Trophoblast cell (in vitro differentiated cells and primary cell): ENCODE measurements at regions not wholly inside any gene's neighbourhood (a gene's known extent, or its start where the extent isn't known, plus 50 kb on each side); places are given as distances from the start of the nearest gene placed in this dataset.
A peak's percentile ranks its signal among the peaks of the same experiment; 100 is the strongest.

ENCODE experiments used
- DNase-seq, 2 donors: peaks; one replicate each; pipeline ENCODE4 v3.0.0-alpha.2; 2016
- H2AFZ ChIP-seq: 2 replicates; pipeline ENCODE4 v1.6.1; 2013; ENCODE audit warnings: low read length, moderate library complexity, mild to moderate bottlenecking; ENCODE audit not compliant: insufficient read depth, poor library complexity
- H2AK5ac ChIP-seq: 2 replicates; pipeline ENCODE4 v1.6.1; 2013; ENCODE audit warnings: mild to moderate bottlenecking, low read length
- H2BK120ac ChIP-seq: 2 replicates; pipeline ENCODE4 v1.6.1; 2013; ENCODE audit warnings: low read length, mild to moderate bottlenecking, moderate library complexity; ENCODE audit not compliant: insufficient read depth, poor library complexity
- H2BK12ac ChIP-seq: 2 replicates; pipeline ENCODE4 v1.6.1; 2013; ENCODE audit warnings: mild to moderate bottlenecking, low read length, moderate library complexity
- H2BK5ac ChIP-seq: 2 replicates; pipeline ENCODE4 v1.6.1; 2013; ENCODE audit warnings: low read length, low read depth, moderate library complexity, mild to moderate bottlenecking; ENCODE audit not compliant: poor library complexity
- H3K14ac ChIP-seq: 2 replicates; pipeline ENCODE4 v1.6.1; 2013; ENCODE audit warnings: mild to moderate bottlenecking, low read length
- H3K18ac ChIP-seq: 2 replicates; pipeline ENCODE4 v1.6.1; 2013; ENCODE audit warnings: mild to moderate bottlenecking, low read length
- H3K23ac ChIP-seq: 2 replicates; pipeline ENCODE4 v1.6.1; 2013; ENCODE audit warnings: low read length
- H3K27ac ChIP-seq: 2 replicates; pipeline ENCODE4 v1.5.1; 2013; ENCODE audit warnings: low read depth, mild to moderate bottlenecking, inconsistent platforms, low read length, moderate library complexity
- H3K27me3 ChIP-seq: 2 replicates; pipeline ENCODE4 v1.6.1; 2013; ENCODE audit warnings: inconsistent platforms, mild to moderate bottlenecking, low read length, moderate library complexity; ENCODE audit not compliant: insufficient read depth
- H3K36me3 ChIP-seq, 2 experiments: 1 replicate in 1 of 2; 2 replicates in 1 of 2; pipeline ENCODE4 v1.6.1; 2013; ENCODE audit warnings: low read length in 2 of 2, mild to moderate bottlenecking in 2 of 2, moderate library complexity in 1 of 2; ENCODE audit not compliant: insufficient read depth in 2 of 2, control insufficient read depth in 1 of 2
- H3K4ac ChIP-seq: 2 replicates; pipeline ENCODE4 v1.6.1; 2013; ENCODE audit warnings: low read depth, mild to moderate bottlenecking, low read length, moderate library complexity
- H3K4me1 ChIP-seq, 2 experiments: 1 replicate in 1 of 2; 2 replicates in 1 of 2; pipeline ENCODE4 v1.6.1; 2013; ENCODE audit warnings: low read length in 2 of 2, mild to moderate bottlenecking in 2 of 2, moderate library complexity in 1 of 2; ENCODE audit not compliant: insufficient read depth in 2 of 2, control insufficient read depth in 1 of 2
- H3K4me2 ChIP-seq: 2 replicates; pipeline ENCODE4 v1.6.1; 2013; ENCODE audit warnings: inconsistent platforms, mild to moderate bottlenecking, low read length, moderate library complexity
- H3K4me3 ChIP-seq: 2 replicates; pipeline ENCODE4 v1.5.1; 2013; ENCODE audit warnings: mild to moderate bottlenecking, low read depth, low read length, inconsistent platforms
- H3K79me1 ChIP-seq: one replicate; pipeline ENCODE4 v1.6.1; 2013; ENCODE audit warnings: low read length
- H3K79me2 ChIP-seq: 2 replicates; pipeline ENCODE4 v1.6.1; 2013; ENCODE audit warnings: low read length, mild to moderate bottlenecking; ENCODE audit not compliant: control insufficient read depth, insufficient read depth, poor library complexity
- H3K9ac ChIP-seq: 2 replicates; pipeline ENCODE4 v1.6.1; 2013; ENCODE audit warnings: mild to moderate bottlenecking, low read length
- H3K9me3 ChIP-seq: 2 replicates; pipeline ENCODE4 v1.6.1; 2013; ENCODE audit warnings: low read depth, mild to moderate bottlenecking, control low read depth, inconsistent platforms, low read length; ENCODE audit not compliant: insufficient read depth
- H4K12ac ChIP-seq: 2 replicates; pipeline ENCODE4 v1.6.1; 2013; ENCODE audit warnings: low read depth, mild to moderate bottlenecking, low read length, moderate library complexity
- H4K8ac ChIP-seq: 2 replicates; pipeline ENCODE4 v1.6.1; 2013; ENCODE audit warnings: low read depth, mild to moderate bottlenecking, low read length, moderate library complexity
- H4K91ac ChIP-seq: one replicate; pipeline ENCODE4 v1.6.1; 2013; ENCODE audit warnings: low read depth, mild to moderate bottlenecking, low read length, moderate library complexity
- WGBS: extraction: QIAGEN DNeasy Blood & Tissue Kit; methylation state at CpG from one replicate; pipeline ENCODE4 v1.1.7; 2013; ENCODE audit warnings: missing lambda C conversion rate; ENCODE audit not compliant: insufficient read length, insufficient coverage; ENCODE audit errors: extremely low coverage; 5-methylcytosine and 5-hydroxymethylcytosine counted together

GRCh38 chrX:22760513-22761057 lies 239.2 kb upstream of the DDX53 start:
- H3K79me2 ChIP-seq = no peaks in the 10 kb centered on the region
- H3K79me1 ChIP-seq = no peaks in the 10 kb centered on the region
- H3K9ac ChIP-seq = no peak overlapping the region
- H3K18ac ChIP-seq = no peak overlapping the region
- no peak overlapping the region for H3K27ac ChIP-seq
- no peak overlapping the region for H2BK120ac ChIP-seq
- H2AK5ac ChIP-seq = no peak overlapping the region
- H2AFZ ChIP-seq = no peak overlapping the region
- H3K14ac ChIP-seq = no peak overlapping the region
- no peak overlapping the region for H4K12ac ChIP-seq
- H3K36me3 ChIP-seq = no peaks in the 10 kb centered on the region
- H3K9me3 ChIP-seq = no peaks in the 10 kb centered on the region
- no peak overlapping the region for H3K4me3 ChIP-seq
- H4K91ac ChIP-seq = no peak overlapping the region
- H3K27me3 ChIP-seq = no peaks in the 10 kb centered on the region
- H2BK5ac ChIP-seq = no peak overlapping the region
- no peak overlapping the region for H2BK12ac ChIP-seq
- H3K4ac ChIP-seq = no peak overlapping the region
- H3K23ac ChIP-seq = no peak overlapping the region
- no peak overlapping the region for H3K4me2 ChIP-seq
- no peak overlapping the region for H4K8ac ChIP-seq
- H3K4me1 ChIP-seq = no peaks in the 10 kb centered on the region
- DNase-seq = no peak

- H2AFZ ChIP-seq = no peak overlapping the region
- H4K12ac ChIP-seq = no peak overlapping the region
- no peak overlapping the region for H4K91ac ChIP-seq
- no peak overlapping the region for H3K4me3 ChIP-seq
- H4K8ac ChIP-seq = no peak overlapping the region
- no peak overlapping the region for H3K9ac ChIP-seq
- H3K4ac ChIP-seq = no peak overlapping the region
- no peak overlapping the region for H2BK120ac ChIP-seq
- H3K4me1 ChIP-seq = no peaks in the 10 kb centered on the region
- H3K14ac ChIP-seq = no peak overlapping the region
- no peaks in the 10 kb centered on the region for H3K79me2 ChIP-seq
- H3K18ac ChIP-seq = no peak overlapping the region
- H3K27ac ChIP-seq = no peak overlapping the region
- H3K4me2 ChIP-seq = no peak overlapping the region
- H2AK5ac ChIP-seq = no peak overlapping the region
- no peaks in the 10 kb centered on the region for H3K27me3 ChIP-seq
- no peak overlapping the region for H2BK5ac ChIP-seq
- H3K9me3 ChIP-seq = no peaks in the 10 kb centered on the region
- H3K36me3 ChIP-seq = no peaks in the 10 kb centered on the region
- H2BK12ac ChIP-seq = no peak overlapping the region
- H3K79me1 ChIP-seq = no peaks in the 10 kb centered on the region
- no peak for DNase-seq
- H3K23ac ChIP-seq = no peak overlapping the region
- WGBS = no CpG with 5 or more reads among the region's 2 CpGs
These were observed 211.5 kb upstream of the DDX53 start for GRCh38 chrX:22788221-22788620.

- Histone ChIP-seq H3K27me3 (no peaks in the 10 kb centered on the region), H3K79me1 (no peaks in the 10 kb centered on the region), H3K9me3 (no peaks in the 10 kb centered on the region), H2AFZ (no peak overlapping the region), H2BK120ac (no peak overlapping the region), H3K18ac (no peak overlapping the region), H3K4me1 (no peaks in the 10 kb centered on the region), H4K8ac (no peak overlapping the region), H2BK5ac (no peak overlapping the region), H3K4me3 (no peak overlapping the region), H3K14ac (no peak overlapping the region), H3K9ac (no peak overlapping the region), H3K36me3 (no peaks in the 10 kb centered on the region), H2AK5ac (no peak overlapping the region), H2BK12ac (no peak overlapping the region), H3K23ac (no peak overlapping the region), H4K12ac (no peak overlapping the region), H3K79me2 (no peaks in the 10 kb centered on the region), H3K4me2 (no peak overlapping the region), H3K27ac (no peak overlapping the region), H3K4ac (no peak overlapping the region), H4K91ac (no peak overlapping the region)
- peak; percentile 62 to 85 for DNase-seq
- no CpG with 5 or more reads among the region's 5 CpGs for WGBS
These were observed 204.1 kb upstream of the DDX53 start for GRCh38 chrX:22795671-22796070.

- no peak overlapping the region for H3K4me3 ChIP-seq
- no peaks in the 10 kb centered on the region for H3K4me1 ChIP-seq
These were observed 199.4 kb upstream of the DDX53 start for GRCh38 chrX:22800360-22800759.

More at GRCh38 chrX:22800360-22800759, 199.4 kb upstream of the DDX53 start:
- no peaks in the 10 kb centered on the region for H3K27me3 ChIP-seq
- no peak overlapping the region for H4K91ac ChIP-seq
- no peak overlapping the region for H4K12ac ChIP-seq
- no peak overlapping the region for H3K4ac ChIP-seq
- H2AK5ac ChIP-seq = no peak overlapping the region
- no CpG with 5 or more reads among the region's 4 CpGs for WGBS
- no peaks in the 10 kb centered on the region for H3K79me2 ChIP-seq
- H3K79me1 ChIP-seq = no peaks in the 10 kb centered on the region
- H3K36me3 ChIP-seq = no peaks in the 10 kb centered on the region
- no peak overlapping the region for H2BK5ac ChIP-seq
- no peaks in the 10 kb centered on the region for H3K9me3 ChIP-seq
- no peak overlapping the region for H3K9ac ChIP-seq
- no peak overlapping the region for H2AFZ ChIP-seq
- H3K4me2 ChIP-seq = no peak overlapping the region
- no peak overlapping the region for H2BK120ac ChIP-seq
- DNase-seq = peak; percentile 28 to 56
- H2BK12ac ChIP-seq = no peak overlapping the region
- no peak overlapping the region for H4K8ac ChIP-seq
- H3K27ac ChIP-seq = peak overlapping the region; percentile 53
- H3K18ac ChIP-seq = no peak overlapping the region
- no peak overlapping the region for H3K14ac ChIP-seq
- H3K23ac ChIP-seq = no peak overlapping the region
